ENCODE measurements at regions not wholly inside any gene's neighbourhood (a gene's known extent, or its start where the extent isn't known, plus 50 kb on each side); places are given as distances from the start of the nearest gene placed in this dataset.
"Not testable (repeated sequence)": the region's sequence is repeated elsewhere in the genome, so short reads cannot be mapped to it uniquely, and the experiment has no call there.

DNA sequence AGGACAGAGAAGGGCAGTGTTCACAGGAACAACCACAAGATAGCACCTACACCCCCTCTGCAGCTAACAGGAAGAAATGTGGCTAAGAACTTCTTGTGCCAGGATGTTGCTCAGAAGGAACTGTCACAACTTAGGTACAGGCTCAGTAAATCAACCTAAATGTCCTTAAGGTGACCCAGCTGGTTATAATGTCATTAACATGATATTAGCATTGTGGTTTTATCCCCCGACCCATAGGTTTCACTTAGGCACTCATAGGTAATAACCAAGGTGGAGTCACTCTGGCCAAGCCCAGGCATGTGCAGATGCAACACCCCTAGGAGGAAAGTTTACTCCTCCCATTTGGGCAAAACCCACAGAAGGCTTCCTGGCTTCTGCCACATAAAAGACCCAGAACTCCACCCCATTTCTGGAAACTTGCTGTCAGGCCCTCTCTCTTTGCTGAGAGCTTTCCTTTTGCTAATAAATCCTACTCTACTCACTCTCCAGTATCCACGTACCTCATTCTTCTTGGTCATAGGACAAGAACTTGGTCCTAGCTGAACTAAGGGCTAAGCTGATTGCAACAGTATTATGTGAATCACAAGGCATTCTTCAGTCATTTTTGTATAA lies 951.3 kb downstream of the SLITRK5 start:
- DNase-seq, result no peak

DNA sequence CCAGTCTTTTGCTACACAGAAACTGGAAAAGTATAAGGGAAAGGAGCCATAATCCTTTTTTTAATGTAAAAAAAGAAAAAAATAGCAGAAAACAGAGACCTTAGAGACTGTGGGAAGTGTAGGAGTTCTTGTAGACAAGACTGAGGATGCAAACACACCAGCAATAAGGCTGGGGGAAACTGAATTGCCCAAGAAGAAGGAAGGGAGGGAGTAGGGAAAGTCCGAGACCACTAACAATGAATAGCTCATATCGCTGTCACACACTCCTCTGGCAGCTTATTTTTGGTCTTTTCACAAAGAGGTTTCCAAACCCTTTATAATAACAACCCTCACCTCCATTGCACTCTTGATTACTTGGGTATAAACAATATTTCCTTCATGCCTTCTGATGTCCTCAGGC lies 952.0 kb downstream of the SLITRK5 start:
- DNase-seq, result no peak

DNA sequence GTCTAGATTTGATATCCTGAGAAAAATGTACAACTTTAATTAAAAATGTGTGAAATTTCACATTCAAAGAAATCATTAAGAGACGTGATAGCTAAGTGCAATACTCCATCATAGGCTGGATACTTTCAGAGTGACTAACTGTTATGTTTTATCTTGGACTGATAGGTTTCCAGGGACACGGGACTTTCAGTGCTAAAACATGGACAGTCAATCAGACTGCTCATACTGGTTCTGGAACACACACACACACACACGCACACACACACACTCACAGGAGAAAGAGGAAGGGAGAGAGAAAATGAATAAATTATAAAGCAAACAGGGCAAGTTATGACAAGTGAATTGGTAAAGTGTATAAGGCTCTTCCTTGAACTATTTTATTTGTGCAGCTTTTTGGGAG lies 955.9 kb downstream of the SLITRK5 start:
- no peak for DNase-seq

DNA sequence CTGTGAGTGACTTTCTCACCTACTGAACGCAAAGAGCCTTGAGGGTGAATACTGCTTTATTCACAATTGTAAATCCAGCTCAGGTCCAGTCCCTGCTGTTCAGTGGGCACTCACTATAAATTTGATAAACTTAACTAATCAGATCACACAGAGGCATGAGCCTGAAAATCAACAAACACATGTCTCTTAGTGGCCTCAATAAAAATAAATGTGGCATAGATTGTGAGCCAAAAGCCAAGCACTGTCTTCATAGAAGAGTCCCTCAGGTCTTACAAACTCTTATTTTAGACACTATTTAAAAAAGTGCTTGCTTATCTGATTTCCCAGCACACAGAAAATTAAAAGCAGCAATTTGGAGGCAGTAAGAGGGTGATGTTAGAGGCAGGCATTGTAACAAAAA lies 957.7 kb downstream of the SLITRK5 start:
- peak; percentile 10 for DNase-seq

DNA sequence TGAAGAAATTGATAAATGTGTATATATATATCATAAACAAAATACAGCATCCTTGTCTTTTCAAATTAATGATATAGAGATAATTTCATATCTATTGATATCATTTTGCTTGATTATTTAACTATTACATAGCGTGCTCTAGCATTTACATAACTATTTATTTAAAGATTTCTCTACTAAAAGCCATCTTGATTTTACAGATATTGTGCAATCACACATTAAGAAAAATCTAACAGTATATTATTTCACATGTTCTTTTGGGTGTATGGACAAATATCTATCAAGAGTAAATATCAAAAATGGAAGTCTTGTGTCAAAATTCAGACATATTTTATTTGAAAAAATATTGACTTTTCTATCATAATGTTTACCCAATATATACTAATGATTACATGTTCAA lies 966.8 kb downstream of the SLITRK5 start:
- no peak for DNase-seq

DNA sequence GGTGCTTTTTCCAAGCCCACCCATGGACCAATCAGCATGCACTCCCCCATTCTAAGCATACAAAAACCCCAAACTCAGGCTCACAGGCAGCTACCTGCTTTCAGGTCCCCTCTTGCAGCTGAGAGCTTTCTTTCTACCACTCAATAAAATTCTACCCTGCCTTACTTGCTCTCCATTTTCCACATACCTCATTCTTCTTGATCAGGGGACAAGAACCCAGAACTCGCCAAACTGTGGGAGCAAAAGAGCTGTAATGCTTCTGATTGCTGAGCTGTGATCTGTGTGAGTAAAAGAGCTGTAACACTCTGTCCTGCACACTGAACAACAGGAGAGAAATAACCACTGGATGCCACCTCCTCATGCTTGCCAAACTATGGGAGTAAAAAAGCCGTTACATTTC lies 972.1 kb downstream of the SLITRK5 start:
- no peak for DNase-seq

DNA sequence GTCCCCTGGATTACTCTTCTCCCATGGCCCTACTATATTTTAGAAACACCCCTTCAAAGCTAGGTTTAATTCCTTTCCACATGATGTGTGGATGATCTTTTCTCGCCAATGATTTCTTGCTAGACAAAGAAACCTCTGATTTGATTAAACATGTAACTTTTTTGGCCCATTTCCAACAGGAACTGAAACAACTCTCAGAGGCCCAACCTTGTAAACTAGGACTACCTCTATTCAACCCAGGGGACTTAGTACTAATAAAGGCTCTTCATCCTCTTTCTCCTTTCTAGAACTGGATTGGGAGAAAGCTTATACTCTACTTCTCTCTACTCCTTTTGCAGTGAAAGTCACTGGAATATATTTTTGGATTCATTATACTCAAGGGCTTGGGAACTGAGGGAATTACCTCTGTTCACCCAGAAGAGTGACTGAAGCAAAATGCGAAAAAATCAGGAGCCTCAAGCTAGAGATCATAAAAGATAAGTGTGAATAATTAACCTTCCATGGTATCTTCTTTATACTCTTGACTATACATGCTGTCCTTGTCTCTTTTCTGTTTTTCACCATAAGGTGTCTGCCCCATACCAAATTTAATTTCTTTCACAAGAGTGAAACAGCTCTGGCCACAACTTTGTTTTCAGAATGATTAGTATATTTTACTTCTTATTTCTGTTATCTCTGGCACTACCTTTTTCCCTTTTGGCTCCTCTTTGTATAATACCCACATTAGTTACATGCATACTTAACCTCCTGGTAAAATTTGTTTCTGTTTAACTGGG lies 977.6 kb downstream of the SLITRK5 start:
- DNase-seq, result no peak

DNA sequence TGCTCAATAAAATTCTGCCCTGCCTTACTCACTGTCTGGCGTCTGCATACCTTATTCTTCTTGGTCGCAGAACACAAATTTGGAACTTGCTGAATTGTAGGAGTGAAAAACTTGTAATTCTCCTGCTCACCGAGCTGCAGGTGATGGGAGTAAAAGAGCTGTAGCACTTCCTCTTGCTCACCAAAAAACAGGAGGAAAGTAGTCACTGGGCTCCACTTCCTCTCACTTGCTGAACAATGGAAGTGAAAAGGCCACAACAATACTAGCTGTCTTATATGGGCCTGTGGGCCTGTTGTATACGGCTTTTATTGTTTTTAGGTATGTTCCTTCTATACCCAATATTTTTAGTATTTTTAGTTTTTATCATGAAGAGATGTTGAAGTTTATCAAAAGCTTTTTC lies 978.7 kb downstream of the SLITRK5 start:
- DNase-seq, result no peak

DNA sequence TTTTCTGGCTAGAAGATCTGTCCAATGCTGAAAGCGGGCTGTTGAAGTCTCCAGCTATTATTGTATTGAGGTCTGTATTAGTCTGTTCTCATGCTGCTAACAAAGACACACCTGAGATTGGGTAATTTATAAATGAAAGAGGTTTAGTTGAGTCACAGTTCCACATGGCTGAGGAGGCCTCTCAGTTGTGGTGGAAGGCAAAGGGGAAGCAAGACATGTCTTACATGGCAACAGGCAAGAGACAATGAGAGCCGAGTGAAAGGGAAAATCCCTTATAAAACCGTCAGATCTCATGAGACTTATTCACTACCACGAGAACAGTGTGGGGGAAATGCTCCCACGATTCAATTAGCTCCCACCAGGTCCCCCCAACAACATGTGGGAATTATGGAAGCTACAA lies 980.4 kb downstream of the SLITRK5 start:
- no peak for DNase-seq

DNA sequence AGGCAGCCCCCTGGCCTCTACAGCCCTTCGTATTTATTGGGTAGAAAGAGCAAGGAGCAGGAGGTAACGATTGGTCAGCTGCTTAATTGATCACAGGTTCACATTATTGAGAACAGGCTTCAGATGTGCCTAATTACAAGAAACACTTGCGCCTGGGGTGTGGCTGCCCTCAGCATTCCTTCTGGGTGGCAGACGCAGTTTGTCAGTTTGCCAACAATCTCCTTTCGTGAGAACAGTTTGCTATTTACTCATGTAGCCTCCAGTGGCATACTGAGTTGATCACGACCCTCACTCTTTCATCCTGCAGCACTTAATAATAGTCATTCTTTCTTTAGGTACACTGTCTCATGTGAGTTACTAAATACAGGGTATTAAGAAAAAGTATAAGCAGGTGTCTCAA lies 985.6 kb downstream of the SLITRK5 start:
- no peak for DNase-seq

DNA sequence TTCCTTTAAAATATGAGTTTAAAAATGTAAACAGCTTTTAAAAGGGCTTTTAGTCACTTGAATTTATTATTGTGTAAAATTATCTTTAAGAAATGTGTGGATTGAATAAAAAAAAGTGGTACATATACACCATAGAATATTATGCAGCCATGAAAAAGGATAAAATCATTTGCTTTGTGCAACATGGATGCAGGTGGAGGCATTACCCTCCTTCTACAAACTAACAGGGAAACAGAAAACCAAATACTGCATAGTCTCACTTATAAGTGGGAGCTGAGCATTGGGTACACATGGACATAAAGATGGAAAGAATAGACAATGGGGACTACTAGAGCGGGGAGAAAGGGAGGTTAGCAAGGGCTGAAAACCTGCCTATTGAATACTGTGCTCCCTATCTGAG lies 999.3 kb downstream of the SLITRK5 start:
- no peak for DNase-seq

DNA sequence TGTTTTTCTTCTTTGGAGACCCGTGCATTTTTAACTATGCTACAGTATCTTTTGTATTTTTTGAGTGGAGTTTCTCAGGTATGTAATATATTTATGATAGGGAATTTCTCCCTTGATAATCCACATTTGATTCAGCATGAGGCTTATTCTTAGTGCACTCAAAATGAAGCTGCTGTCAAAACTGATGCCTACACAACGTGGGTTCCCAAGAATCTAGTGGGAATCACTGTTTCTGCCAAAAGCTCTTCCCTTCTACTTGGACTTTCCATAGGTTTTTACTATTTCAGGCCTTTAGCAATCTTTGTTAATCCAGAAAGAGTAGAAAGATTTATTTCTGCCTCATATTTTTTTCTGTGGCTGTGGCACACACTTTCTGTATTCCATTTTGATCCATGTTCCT lies 1003.7 kb downstream of the SLITRK5 start:
- no peak for DNase-seq

DNA sequence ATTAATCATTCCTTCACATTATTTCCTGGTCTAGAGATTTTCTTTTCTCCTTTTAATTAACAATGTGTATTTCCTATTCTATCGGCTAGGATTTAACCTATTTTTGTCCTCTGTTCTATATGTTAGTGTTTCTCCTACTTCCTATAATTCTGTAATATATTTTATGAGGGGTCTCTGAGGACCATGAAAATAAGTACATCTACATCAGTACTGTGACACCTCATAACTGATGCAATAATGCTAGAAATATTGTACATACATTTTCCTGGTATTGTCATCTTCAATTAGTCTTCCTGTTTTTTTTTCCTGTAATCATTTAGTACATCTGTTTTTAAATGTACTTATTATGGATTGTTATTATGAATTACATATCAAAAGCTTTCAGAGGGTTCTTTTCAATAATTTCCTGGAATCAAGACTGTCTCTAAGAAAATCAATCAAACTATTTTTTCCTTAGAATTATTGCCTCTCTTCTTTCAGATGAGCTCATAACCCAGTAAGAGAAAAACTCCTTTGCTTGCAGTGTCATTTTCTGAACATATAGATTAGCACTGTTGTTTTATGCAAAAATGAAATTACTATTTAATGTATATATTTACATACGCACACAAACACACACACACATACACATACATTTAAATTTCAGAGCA lies 1004.3 kb downstream of the SLITRK5 start:
- DNase-seq, result no peak

DNA sequence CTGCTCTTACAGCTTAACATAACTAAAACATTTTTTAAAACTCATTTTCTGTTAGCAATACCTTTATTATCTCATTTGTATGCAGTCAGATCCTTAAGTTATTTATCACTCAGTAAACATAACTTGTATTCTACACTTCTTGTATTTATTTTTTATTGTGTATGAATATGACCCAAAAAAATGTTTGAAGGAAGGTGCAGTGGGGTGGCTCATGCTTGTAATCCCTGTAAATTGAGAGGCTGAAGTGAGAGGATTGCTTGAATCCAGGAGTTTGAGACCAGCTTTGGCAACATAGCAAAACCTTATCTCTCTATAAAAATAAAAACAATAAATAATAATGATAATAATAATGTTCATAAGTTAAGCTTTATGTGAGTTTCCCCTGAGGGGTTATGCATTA lies 1004.8 kb downstream of the SLITRK5 start:
- DNase-seq, result no peak

DNA sequence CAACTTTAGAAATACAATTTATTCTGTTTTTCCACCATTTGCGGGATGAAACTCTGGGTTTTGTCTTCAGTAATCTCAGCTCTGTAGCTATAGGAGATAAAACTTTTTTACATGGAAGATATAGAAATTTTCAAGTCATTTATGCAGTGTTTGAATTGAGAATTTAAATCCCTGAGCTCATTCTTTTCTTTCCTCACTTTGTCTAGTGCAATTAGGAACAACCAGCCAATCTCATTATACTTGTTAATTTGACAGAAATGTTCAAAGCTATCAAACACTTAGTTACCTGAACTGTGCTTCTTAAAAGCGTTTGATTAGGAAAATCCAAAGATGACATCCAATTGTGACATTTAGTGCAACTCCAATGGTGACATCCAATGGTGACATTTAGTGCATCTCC lies 1014.3 kb downstream of the SLITRK5 start:
- DNase-seq, result no peak

DNA sequence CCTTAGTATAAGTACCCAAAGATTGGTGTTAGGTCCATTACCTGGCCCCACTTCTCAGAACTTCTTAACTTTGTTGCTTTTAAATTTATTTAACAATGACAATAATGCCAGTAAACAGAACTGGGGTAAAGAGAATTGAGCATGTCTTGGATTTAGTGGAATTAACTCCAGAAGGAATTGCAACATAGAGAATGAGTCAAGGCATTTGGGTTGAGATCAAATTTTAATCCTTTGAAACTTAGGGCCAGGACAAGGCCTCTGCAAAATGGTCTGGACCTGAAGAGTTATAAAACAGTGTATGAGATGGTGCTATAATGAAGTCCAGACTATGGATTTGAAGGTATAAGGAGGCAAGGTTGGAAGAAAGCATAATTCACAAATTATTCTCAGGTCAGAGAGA lies 1030.4 kb downstream of the SLITRK5 start:
- no peak for DNase-seq

DNA sequence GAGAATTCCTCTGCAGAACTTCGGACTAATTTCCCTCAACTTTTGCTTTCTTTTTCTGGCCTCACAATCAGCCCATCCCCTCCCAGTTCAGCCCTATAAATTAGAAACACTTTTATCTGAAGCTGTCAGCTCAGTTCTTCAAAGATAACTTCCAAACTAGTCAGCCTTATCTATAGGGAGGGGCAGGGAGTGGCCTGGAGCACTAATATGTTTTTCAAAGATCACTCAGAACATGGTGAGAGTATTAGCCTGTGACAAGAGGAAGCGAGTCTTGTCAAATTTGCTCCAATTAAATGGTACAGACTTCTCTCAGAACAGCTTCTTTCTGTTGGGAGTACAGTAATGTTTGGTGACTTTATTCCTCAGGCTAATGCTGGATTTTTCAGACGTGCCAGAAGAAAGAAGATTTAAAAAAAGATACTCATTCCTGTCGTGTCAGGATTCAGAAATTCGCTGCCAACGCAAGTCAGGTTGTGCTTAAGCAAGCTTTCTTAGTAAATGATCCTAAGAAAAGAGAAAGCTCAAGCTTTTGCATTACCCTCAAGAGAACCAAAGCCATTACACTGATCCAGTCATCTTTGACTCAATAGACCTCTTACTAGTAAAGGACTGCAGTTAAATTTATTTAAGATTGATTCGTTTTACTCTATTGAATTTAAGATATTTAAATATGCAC lies 1033.6 kb downstream of the SLITRK5 start:
- no peak for DNase-seq

DNA sequence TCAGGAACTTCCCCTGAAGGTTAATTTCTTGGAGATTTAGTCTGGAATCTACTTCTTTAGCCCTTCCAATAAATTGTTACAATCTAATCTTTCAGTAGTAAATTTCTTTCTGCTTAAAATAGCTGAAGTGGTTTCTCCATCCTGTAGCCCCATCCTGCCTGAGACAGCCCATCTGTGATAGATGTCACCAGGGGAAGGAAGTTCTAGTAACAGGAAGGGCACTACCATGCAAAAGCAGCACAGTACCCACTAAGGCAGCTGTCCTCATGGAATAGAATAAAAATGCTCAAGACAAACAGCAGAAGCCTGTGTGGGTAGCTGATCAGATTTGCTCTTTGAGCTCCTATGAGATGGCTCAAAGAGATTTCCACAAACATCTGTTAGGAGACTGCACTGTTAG lies 1036.5 kb downstream of the SLITRK5 start:
- no peak for DNase-seq

DNA sequence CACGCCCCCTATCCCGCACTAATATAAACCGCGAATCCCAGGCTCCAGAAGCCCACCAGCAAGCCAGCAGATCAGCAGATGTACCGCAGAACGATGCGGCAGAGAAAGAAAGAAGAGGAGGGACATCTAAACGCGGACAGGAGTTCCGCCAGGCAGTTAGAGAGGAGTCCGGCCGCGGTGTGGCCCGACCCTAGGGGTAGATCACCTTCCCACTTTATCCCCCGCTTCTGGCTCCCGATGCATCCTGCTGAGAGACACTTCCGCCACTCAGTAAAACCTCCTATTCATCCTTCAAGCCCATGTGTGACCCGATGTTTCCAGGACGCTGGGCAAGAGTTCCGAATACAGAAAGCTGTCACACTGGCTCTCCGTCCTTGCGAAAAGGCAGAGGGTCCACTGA lies 1046.8 kb downstream of the SLITRK5 start:
- DNase-seq, result no peak

DNA sequence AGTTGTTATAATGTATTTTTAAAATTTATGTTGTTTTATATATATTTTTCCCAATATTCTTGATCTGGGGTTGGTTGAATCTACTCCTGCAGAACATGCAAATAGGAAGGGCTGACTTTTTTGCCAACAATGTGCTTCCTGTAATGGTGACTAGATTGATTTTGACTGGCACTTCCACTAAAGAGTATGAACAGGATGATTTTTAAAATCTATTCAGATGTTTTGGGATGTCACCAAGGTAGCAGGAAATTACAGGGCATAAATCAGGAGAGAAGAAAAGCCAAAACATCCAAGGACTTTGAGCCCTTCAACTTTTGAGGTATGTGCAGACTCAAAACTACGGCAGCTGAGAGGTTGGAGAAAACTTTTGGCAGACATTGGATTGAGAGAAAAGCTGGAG lies 1047.6 kb downstream of the SLITRK5 start:
- DNase-seq, result no peak

DNA sequence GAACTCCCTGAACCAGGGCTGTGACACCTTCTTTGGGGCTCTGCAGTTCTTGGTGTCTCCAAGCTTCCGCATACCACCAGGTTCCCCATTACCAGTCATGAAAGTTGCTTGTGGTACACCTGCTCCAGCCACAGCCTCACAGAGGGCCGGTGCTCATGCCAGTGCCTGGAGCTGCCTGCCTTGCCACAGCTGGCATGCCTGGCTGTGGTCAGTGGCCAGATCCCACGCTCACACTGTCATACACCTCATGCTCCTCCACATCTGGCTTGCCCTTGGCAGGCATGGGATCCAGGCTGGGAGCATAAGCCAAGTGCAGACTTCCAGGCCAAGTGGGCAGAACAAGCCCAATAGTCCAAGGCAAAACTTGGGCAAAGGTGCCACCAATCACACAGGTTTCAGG lies 1054.9 kb downstream of the SLITRK5 start:
- DNase-seq, result no peak

DNA sequence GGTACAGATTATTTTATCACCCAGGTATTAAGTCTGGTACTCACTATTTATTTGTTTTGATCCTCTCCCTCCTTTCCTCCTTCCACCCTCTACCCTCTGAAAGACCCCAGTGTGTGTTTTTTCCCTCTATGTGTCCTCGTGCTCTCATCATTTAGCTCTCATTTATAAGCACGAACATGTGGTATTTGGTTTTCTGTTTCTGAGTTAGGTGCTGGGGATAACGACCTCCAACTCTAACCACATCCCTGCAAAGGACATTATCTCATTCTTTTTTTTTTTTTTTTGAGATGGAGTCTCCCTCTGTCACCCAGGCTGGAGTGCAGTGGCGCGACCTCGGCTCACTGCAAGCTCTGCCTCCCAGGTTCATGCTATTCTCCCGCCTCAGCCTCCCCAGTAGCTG lies 1056.1 kb downstream of the SLITRK5 start:
- not testable (repeated sequence) for DNase-seq

DNA sequence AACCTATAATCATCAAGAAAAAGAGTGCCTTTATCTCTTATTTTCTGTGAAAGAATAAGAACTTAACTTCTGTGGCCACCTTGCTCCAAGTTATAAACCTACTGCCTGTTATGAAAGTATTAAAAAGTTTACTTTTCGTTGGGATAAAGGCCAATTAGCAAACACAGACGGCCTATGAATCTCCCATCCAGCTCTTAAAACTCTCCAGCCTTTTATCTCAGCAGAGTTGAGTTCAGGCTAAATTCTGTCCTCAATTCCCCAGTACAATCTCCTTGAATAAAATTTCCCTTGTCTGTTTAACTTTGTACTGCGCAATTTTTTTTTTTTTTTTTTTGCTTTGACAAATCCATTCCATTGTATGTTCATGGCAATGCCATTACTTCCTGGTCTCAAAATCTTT lies 1058.4 kb downstream of the SLITRK5 start:
- DNase-seq, result no peak

DNA sequence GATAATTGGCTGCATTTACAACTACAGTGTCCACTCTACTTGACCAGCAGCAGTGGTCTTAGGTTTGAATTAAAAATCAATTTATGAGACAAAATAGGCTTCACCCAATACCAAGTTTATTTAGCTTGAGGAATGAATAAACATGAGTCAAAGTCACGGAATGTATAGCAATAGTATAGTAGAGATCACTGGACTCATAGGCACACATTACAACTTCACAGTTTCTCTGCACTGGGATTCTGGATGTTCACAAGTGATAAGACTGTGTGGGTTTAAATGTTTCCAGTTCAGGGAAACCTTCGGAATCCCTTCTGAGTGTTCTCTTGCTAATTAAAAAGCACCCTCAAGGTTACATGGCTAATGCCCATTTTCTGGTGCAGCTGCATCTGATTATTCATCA lies 1064.9 kb downstream of the SLITRK5 start:
- DNase-seq, result no peak

Measured in DMS79 treated with DMSO at 0.1 percent for 48 hours (cell line).